Tibial nerve (tissue), 4 donors: ENCODE measurements at regions not wholly inside any gene's neighbourhood (a gene's known extent, or its start where the extent isn't known, plus 50 kb on each side); places are given as distances from the start of the nearest gene placed in this dataset.

Source experiments
- EP300 ChIP-seq, 2 donors: sonication (generic); formaldehyde crosslinking; IDR thresholded peaks; one replicate each; pipeline ENCODE4 v1.6.1; 2017; ENCODE audit warnings: antibody characterized with exemption in 2 of 2, mild to moderate bottlenecking in 1 of 2
- POLR2A ChIP-seq, 2 donors: fragments of 450-650 bp; IDR thresholded peaks; one replicate each; pipeline ENCODE4 v1.6.1; 2017; ENCODE audit warnings: antibody characterized with exemption in 2 of 2, mild to moderate bottlenecking in 2 of 2, moderate library complexity in 2 of 2
- TF ChIP-seq, protein P1 (sequence below), 5 experiments: fragments of 200-600 bp in 3 of 5; fragments of 450-650 bp in 2 of 5; sonication (generic) in 3 of 5; IDR thresholded peaks; one replicate each; pipeline ENCODE4 v1.5.1; 2016 to 2019; ENCODE audit warnings: antibody characterized with exemption in 5 of 5, mild to moderate bottlenecking in 3 of 5, moderate library complexity in 2 of 5

DNA sequence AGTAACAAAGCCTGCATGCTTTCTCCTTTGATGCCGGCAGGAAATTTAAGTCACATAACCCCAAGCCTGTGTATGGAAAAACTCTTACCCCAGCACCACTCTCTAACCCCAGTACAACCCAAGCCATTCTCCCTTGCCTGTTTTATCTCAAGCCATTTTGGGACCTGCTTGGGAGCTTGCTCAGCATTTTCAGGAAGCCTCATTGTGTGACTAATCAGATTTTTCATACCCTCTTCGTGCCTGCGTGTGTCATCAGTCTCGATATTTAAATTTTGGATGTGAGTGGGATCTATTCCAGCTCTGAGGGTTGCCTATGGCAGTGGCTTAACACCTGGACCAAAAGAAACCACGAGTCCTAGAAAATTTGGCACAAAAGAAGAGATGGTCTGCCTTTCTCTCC, 426.2 kb downstream of the SQOR start:
- TF ChIP-seq, protein P1, sequence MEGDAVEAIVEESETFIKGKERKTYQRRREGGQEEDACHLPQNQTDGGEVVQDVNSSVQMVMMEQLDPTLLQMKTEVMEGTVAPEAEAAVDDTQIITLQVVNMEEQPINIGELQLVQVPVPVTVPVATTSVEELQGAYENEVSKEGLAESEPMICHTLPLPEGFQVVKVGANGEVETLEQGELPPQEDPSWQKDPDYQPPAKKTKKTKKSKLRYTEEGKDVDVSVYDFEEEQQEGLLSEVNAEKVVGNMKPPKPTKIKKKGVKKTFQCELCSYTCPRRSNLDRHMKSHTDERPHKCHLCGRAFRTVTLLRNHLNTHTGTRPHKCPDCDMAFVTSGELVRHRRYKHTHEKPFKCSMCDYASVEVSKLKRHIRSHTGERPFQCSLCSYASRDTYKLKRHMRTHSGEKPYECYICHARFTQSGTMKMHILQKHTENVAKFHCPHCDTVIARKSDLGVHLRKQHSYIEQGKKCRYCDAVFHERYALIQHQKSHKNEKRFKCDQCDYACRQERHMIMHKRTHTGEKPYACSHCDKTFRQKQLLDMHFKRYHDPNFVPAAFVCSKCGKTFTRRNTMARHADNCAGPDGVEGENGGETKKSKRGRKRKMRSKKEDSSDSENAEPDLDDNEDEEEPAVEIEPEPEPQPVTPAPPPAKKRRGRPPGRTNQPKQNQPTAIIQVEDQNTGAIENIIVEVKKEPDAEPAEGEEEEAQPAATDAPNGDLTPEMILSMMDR (IDR thresholded peaks at IDR 0.05) = no peak
- TF ChIP-seq POLR2A (IDR thresholded peaks at IDR 0.05) (no peak), EP300 (IDR thresholded peaks at IDR 0.05) (no peak)
